ENCODE measurements at regions not wholly inside any gene's neighbourhood (a gene's known extent, or its start where the extent isn't known, plus 50 kb on each side); places are given as distances from the start of the nearest gene placed in this dataset.
"Not testable (repeated sequence)": the region's sequence is repeated elsewhere in the genome, so short reads cannot be mapped to it uniquely, and the experiment has no call there.

DNA sequence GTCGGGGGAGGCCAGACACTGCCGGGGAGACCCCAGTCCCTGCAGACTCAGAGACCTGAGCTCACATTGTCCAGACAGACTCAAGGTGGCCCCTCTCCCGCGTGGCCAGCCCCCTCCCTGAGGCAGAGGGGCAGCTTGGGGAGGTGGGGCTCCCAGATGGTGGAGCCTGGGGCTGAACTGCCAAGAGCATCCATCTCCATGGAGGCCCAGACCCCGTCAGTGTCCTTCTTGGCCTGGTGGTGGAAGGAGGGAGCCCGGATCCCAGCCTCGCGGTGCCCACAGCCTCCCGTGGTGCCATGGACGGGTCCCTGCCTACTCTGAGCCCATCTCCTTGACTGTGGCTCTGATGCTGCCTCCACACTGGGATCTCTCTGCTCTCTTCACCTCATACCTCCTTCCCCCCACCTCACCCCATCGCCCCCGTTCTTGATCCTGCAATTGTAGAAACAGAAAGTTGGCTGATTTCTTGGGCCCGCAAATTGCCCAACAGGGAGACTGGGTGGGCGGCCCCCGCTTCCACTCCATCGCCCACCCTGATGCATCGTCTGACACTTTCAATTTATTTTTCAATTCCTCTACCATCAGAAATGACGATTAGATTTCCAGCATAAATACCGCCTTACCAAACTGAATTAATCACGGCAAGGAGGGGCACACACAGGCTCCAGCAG is 348.9 kb downstream of the MATN1 start:
- no peak for DNase-seq

DNA sequence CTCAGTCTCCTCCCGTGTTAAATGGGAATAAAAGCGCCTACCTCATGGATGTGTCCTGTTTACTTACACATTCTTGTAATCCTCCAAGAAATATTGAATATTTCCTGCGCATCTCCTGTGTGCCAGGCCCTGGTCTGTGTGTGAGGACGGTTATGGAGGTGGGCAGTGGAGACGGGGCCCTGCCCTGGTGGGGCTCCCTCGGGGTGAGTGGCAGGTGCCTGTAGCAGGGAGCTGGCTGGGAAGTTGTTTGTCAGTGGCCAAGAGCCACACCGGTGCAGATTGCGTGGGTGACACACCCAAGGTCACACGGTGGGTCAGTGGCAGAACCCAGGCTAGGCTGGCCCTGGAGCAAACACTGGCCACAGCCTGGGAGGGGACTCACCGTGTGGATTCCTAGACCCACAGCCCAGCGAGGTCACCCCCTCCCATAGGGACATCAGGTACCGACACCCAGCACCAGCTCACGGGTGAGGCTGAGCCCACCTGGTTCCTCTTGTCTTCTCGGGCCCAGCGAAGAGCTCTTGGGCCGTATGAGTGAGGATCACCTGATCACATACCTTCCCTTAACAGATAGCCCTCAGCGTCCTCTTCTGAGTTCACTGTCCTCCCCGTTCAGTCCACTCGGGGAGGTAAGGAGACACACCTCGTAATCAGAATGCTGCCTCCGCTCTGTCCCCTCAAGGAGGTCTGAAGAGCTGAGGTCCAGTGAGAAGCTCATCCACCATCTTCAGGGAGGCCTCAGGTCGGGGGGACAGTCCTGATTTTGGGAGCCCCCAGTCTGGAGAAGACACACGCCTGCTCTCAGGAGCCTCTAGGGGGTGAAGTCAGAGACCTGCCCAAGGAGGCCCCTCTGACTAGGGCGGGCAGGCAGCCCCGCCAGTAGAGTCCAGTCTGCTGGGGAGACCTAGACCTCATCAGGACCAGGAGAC is 349.6 kb downstream of the MATN1 start:
- no peak for DNase-seq

DNA sequence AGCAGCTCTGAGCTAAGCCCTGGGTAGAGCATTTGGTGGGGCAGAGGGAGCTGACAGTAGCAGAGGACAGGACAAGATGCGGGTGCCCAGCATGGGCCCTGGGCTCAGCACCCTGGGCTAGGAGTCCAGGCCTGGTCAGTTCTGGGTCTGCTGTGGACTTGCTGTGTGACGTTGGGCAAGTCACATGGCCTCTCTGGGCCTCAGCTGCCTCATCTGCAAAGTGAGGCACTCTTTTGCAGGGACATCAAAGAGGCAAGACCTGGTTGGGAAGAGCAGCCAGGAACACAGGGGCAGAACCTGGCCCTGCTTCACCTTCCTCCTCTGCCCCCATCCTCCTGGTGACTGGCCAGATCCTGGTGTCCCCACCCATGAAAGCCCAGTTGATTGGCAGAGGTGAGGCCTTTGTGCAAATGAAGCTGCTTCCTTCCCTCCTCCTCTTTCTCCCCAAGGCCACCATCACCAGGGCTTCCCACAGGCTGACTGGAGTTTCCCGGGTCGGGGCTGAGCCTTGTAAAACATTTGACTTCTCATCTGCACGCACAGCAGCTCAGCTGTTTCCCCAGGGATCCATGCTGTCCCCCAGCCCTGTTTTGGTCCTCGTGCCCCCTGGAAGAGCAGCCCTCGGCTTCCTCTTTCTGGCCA is 350.5 kb downstream of the MATN1 start:
- DNase-seq = no peak

DNA sequence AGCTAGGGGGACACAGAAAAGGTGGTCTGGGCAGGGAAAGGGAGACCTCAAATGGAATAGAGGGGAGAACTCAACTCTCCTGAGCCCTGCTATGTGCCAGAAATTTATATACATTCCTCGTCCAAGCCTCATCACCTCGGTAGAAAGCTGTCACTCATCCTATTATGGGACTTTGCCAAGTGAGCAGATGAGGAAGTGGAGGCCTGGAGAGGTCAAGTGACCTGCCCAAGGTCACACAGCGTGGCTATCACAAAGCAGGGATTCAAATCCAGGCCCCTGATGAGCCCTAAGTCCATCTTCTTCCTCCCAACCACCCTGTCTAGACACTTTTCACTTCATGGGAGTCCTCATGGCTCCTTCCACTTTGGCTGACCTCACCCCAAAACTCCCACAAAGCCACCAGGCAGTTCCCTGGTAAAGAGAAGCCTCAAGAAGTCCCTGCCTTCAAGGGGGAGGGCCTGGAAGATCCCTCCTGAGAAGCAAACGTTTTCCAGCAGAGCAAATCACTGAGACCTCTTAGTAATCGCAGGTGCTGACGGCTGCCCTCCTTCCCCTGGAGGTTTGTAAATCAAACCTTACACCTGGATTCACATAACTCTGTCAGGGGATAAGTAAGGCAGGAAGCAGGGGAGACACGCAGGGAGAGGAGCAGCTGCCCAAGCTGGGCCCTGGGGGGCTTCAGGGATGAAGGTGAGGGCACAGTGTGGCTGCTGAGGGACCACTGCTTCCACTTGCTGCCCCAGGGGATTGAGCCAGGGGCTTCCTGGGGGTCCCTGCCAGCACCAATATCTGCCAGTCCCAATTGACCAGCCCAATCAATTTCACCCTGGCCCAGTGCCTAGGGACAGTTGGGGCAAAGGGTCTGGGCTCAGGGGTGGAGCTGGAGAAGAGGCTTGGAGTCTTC is 351.2 kb downstream of the MATN1 start:
- DNase-seq = no peak

DNA sequence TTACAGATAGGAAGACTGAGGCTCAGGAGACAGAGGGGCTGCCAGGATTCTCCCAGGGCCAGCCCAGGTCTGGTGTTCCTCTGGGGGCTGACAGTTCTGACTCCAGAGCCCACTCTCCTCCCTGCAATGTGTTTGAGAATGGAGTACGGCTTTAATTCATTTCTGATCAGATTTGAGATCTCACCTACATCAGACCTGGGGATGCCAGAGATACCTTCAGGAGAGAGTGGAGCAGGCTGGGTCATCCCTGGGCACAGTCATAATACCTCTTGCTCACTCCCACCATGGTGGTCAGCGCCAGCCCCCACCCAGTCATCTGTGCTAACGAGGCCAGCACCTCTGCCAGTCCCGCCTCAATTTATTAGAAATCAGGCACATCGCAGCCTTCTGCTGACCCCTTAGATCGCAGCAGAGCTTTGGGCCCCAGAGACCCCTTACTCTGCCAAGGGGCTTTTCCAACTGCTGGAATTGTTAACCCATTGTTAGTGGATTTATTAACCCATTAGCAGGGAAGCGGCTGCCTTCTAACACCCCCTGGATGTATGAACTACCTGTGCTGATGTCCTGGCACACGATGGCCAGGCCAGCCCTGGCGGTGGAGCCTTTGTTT is 352.1 kb downstream of the MATN1 start:
- DNase-seq = no peak

DNA sequence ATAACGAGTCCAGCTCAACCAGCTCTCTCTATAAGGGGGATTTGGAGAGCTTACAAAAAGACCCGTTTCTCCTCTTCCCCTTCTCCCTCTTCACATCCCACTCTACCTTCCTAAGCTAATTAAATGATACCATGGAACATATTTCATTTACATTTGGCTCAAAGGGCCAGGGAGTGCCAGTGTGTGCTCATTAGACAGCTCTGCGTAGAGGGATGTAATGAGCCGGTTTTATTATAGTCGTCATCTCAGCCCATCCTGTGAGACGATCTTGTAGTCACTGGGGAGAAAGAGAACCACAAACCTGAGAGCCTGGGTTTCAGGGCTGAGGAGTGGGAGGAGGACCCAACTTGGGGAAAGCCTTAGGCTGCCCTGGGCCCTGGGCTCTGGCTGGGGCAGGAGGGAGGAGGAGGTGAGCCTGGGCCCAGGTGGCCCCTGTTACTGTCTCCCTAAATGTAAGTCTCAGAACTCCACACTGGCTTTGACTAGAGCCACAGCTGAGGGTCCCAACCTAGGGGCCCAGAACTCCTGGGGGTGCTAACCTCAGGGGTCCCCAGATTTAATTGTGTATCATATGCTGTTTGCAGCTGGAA is 354.6 kb downstream of the MATN1 start:
- no peak for DNase-seq

DNA sequence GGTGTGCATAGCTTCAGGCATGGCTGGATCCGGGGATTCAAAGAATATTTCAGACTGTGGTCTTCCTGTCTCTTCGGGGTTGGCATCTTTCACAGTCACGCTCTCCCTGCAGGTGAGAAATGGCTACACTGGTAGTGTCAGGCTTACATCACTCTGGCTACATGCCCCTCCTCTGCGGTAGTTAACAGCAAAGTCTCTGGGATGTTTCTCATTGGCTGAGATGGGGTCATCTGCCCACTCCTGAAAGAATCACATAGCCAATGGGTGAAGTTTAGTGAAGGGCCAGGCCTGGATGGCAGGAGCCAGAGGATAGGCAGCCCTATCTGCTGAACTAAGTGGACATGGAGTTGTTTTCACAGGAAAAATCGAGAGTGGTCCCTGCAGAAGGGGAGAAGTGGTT is 356.5 kb downstream of the MATN1 start:
- no peak for DNase-seq

DNA sequence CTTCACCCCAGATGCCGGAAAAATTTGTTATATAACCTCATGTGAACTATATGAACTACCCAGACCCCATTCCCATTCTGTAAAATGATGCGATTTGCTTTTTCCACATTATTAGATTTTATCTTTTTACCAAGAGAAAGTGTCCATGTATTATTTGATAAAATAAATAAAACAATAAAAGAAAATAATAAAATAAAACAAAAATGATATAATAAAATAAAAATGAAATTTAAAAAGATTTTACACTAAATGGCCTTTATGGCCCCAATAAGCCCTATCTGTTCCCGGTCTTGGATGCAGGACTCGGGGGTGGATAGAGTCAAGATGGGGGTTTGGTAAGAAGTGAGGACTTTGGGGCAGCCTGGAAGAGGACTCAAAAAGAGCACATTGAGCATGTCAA is 357.2 kb downstream of the MATN1 start:
- no peak for DNase-seq

DNA sequence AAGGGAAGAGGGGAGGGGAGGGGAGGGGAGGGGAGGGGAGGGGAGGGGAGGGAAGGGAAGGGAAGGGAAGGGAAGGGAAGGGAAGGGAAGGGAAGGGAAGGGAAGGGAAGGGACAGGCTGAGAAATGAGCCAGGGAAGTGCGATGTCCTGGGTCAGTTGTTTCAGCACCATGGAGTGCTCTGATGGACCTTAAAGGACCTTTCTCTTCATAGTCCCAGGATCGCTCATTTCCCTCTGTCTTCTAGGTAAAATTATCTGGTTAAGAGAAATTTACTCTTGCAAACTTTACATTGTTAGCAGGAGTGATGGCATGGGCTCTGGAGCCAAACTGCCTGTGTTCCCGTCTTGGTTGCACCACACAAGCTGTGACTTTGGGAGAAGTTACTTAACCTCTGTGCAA is 357.8 kb downstream of the MATN1 start:
- no peak for DNase-seq

DNA sequence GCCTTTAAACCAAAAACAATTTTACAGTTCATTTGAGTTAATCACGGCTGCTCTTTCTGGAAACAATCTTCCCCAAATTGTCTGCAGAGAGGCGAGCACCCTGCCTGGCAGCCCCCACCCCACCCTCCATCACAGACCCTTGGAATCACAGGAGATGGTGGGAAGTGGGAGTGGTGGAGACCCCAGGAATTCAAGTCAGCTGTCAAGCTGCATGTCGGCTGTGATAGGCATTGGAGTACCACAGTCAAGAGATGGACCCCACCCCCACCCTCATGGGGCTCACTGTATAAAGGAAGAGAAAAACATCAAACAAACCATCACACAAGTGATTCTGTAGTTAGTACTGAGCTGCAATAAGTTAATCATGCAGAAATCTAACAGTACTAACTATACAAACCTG is 360.4 kb downstream of the MATN1 start:
- no peak for DNase-seq

DNA sequence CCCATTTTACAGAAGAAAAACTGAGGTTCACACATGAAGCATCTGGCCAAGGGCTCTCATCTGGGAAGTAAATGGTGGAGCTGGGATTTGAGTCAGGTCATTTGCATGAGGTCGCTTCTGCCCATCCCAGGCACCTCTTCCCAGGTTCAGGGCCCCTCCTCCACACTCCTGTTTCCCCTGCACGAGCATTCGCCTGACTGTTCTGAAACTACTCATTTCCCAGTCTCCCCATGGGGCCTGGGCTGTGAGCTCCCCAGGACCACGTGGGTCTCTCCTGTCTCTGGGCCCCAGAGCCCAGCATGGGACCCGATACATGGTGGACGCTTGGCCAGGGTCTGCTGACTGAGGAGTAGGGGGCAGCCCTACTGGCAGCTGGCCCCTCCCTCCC is 360.8 kb downstream of the MATN1 start:
- DNase-seq = no peak

DNA sequence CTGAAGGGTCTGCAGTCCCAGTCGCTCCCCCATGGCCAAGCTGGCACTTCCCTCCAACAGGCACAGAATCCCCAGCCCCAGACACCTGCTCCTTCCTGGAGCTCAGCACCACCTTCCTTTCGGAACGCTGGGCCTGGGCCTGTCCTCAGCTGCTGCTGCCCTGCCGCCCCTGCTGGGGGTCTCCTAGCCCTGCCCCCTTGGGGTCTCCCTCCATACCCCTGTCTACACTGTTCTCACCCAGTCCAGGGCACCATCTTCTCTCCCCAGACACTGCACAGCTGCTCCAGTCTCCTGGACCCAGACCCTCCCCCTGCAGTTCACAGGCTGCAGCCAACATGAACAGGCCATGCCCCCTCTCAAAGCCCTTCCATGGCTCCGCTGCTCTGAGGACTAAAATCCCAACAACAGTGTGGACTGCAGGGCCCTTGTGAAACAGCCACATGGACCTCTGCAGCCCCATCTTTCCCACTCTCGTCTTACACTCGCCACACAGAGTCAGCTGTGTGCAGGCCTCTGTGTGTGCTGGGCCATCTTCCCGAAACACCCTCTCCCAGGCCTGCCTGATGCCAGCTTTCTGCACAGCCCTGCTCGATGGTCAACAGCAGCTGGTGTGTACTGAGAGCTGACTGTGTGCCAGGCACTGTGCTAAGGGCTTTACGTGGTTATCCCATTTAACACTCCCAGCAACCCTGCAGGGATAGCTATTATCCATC is 361.3 kb downstream of the MATN1 start:
- not testable (repeated sequence) for DNase-seq

DNA sequence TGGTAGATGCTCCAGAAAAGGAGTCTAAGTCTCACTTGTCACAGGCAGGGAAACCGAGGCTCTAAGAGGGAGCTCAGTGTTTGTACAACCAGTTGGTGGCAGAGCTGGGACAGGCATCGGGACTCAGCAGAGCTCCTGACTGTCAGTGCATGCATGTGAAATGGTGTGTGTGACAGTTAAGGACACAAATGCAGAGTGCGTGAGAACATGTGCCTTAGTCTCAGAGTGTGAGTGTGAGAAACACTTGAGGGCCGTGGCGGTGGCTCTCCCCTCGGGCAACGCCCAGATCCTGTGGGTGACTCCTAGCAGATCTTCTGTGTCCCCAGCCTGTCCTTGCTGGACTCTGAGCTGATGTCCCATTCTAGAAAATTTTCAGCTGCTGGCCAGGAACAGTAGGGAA is 362.6 kb downstream of the MATN1 start:
- DNase-seq = no peak

DNA sequence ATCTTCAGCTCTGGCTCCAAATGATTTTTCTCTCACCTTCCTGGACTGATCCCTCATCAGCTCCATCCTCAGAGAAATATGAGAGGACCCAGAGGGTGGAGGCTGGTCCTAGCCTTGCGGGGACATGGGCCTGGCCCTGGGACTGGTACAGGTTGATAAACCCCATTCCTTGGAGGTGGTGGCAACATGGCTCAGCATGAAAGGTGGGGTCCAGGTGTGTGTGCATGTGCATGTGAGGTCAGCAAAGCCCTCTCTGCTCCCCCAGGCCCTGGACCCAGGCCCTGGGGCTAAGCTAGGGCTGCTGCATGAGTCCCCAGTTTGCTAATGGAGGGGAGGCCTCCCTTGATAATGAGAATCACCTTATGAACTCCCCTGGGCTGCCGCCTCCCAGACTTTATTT is 363.1 kb downstream of the MATN1 start:
- no peak for DNase-seq

DNA sequence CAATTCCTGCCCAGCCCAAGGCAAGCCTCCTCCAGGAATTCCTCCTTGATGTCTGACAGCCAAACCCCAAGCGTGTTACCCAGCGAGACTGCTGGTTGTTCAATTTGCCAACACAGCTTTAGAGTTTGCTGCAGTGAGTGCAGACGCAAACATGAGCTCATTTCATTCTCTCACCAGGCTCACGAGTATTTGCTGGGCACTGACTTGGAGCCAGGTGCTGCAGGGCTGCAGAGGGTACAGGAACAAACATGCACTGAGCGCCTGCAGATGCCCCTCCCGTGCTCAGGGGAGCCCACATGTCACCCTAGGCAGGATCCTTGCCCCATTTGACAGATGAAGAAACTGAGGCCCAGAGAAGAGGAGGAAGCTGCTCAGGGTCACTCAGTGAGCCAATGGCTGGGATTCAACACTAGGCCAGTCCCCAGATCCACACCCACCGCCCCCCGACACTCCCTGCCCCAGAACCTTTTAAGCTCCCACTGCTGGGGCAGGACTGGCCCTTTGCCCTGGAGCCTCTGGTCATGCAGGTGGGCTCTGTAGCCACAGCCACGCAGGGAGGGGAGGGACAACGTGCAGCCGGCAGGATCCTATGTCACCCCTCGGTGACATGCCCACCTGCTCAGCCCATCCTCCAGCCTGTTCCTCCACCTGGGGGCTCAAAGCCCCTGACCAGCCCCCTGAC is 363.7 kb downstream of the MATN1 start:
- DNase-seq = no peak

DNA sequence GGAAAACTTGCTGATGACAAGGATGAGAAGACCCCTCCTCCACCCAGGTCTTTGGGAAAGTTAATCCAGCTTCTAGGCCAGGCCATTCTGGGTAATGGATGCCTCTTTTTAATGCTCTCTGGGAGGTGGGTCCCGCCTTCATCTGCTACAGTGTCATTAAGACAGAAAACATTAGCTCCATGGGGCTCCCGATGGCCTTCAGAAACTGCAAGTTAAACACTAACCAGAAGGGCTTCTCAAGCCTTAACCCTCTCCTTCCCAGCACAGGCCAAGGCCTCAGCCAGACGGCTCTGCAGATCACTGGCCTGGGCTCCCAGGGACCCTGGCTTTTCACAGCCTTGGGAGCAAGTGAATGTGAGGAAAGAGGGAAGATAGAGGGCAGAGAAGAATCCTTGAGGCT is 364.9 kb downstream of the MATN1 start:
- DNase-seq = no peak

DNA sequence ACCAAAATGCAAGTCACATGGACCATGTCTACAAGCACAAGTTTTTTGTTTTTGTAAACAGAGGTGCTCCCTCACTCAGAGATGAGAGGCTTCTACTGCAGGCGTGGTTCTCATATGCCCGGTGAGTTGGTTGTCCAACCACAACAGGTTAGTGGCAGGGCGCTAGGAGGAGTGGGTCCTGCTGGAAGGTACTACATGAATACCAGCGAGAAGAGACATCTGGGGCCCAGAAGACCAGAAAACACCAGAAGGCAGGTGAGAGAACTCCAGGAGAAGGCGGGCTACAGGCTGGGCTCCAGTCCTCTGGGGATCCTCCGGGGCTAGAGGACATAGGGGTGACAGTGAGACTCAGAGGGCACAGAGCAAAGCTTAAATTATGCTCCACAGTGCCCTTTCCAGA is 366.5 kb downstream of the MATN1 start:
- DNase-seq = no peak

DNA sequence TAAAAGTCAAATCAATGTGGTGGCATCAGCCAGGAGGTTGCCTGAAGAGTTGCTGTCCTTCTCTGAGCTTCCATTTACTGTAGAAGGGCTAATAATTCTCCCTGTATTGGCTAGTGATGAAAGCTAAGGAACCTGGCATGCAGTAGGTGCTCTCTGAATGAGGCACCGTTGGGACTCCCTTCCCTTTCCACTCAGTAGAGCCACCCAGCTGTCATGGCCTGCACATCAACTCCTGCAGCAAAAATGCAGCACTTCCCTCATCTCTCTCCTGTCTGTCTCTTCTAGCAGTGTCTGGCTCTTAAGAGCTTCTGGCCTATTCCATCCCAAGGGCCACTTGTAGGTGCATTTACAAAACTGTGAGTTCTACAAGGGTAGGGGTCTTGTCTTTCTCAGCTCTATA is 369.0 kb downstream of the MATN1 start:
- no peak for DNase-seq

DNA sequence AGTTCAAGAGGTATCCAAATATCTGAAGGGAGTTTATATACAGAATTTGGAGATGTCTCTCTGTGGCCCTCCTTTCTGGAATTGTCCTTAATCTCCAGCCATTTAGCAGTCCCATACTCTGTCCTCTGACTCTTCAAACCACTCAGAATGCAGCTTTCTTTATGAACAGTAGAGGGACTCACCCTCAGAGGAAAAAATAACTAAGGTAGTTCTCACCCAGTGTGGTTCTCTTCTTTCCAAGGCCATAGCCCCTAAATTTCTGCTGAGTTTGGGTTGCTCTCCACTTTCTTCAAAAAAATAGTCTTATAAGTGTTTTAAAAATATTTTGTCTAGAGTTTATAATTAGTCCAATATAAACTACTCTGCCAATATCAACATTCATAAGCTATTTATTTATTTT is 369.7 kb downstream of the MATN1 start:
- DNase-seq = no peak

DNA sequence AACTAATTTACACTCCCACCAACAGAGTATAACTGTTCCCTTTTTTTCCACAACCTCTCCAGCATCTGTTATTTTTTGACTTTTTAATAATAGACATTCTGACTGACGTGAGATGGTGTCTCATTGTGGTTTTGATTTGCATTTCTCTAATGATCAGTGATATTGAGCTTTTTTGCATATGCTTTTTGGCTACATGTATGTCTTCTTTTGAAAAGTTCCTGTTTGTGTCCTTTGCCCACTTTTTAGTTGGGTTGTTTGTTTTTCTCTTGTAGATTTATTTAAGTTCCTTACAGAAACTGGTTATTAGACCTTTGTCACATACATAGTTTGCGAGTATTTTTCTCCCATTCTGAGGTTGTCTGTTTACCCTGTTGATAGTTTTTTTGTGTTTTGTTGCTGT is 375.2 kb downstream of the MATN1 start:
- DNase-seq = no peak

Measured in NCI-H1105 treated with DMSO at 0.1 percent for 48 hours (cell line).